Stimulated activated CD4-positive, alpha-beta T cell treated with anti-CD3 and anti-CD28 coated beads, Interleukin-12 subunit alpha, Interleukin-12 subunit beta, amount 100 ng/mL, for 4 hours (primary cell): ENCODE measurements at regions not wholly inside any gene's neighbourhood (a gene's known extent, or its start where the extent isn't known, plus 50 kb on each side); places are given as distances from the start of the nearest gene placed in this dataset.

Experiments
- DNase-seq: peaks from one replicate; pipeline ENCODE4 v3.0.0-alpha.2; 2020

DNA sequence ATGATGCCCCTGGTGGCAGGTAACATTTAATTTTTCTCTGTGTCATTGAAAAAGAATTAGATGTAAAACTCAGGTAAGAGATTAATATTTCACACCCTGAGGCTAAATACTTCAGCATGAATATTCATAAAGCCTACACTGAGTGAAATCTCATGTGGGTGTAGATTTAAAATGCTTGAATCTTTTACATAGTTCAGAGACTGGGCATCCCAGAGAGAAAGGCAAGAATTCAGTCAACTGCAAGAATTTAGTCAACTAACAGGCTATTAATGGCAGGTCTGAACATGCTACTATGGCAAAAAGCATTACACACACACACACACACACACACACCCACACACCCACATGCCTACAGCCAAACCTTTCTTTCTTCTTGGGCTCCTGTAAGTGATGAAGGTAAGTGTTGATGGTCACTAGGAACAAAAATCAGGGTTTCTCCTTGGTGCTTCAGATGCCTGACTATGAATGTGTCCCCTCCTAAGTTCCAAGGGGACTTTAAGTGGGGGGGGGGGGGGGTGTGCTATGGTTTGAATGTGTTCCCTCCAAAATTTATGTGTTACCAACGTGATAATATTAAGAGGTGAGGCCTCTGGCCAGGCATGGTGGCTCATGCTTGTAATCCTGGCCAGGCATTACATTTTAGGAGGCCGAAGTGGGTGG lies 63.7 kb upstream of the PSMD7 start:
- no peak for DNase-seq

DNA sequence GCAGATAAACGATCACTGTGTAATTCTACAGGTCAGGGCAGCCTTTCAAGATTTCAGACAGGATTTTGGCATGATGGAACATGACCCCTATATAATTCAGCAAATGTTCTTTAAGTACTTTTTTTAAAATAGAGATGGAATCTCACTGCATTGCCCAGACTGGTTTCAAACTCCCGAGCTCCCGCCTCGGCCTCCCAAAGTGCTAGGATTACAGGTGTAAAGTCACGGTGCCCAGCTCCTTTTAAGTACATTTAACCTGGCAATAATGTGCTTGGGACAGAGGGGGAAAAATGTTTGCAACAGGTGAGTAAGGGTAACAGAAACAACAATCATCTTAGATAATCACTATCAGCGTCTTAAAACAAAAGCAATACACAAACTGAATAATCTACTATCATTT lies 66.5 kb upstream of the PSMD7 start:
- no peak for DNase-seq

DNA sequence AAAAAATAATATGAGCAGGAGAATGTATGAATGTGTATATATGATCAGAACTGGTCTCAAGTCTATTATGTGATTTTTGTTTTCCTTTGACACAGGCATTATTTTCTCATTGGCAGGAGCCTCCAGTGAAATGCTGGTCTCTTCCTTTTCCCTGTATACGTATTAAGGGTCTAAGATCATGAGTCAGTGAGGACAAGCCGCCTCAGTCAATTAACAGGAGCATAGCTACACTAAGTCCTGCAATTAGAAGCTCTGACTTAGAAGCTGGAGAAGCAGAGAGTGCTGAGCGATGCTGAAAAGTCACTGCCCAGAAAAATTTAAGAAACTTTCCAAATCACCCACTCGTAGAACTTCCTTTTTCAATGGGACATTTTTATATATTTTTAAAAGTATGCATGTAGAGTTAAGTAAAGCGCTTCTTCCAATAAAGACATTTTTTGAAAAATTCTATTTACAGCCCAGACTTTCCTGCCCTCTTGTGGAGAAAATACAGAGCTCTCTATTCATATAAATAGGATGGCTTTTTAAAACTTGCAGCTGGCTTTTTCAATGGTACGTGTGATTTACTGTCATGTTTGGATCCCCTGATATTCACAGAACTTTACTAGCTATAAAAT lies 70.2 kb upstream of the PSMD7 start:
- DNase-seq = no peak

DNA sequence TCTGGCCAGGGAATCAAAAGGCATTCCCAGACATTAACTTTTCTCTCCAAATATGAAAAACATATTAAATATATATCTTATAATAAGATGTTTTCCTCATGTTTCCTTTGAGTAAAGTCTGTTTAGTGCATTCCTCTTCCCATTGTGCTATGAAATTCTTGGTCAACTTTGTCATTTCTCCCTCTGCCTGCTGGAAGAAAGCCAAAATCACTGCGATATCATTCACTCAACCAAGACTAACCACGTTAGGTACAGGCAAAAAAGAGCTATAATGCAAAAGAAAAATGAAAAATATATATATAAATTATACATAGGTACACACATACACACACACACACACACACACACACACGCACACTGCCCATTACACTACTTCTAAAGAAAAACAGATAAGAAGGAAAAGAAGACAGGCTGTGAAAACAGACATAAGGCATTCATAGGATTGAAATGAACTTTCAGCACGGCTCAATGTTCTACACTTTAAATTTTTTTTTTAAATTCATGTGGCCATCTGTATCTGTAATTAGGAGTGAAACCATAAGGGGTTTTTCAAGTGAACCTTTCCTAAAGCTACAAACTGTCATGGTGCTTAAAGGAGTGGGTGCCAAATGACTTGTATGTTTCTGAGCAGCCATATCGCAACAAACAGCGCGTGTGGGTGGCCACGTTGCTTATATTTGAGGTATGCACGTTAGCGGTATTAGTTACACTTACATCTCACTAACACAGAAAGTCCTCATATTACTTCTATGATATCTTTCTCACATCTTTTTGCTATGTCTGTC lies 71.6 kb upstream of the PSMD7 start:
- DNase-seq = no peak

DNA sequence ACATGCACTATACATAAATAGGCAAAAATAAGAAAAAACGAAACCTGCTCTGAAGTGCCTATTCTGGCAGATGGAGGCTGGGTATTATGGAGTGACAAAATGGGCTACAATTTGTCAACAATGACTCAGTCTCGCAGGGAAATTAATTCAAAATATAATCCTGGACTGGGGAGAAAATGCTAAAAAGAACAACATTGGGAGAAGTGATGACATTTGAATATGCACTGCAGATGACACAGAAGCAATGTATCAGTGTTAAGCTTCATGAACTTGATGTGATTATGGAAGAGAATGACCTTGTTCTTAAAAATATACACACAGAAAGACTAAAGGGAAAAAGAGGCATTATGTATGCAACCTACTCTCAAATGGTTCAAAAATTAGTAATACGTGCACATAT lies 74.8 kb upstream of the PSMD7 start:
- no peak for DNase-seq

DNA sequence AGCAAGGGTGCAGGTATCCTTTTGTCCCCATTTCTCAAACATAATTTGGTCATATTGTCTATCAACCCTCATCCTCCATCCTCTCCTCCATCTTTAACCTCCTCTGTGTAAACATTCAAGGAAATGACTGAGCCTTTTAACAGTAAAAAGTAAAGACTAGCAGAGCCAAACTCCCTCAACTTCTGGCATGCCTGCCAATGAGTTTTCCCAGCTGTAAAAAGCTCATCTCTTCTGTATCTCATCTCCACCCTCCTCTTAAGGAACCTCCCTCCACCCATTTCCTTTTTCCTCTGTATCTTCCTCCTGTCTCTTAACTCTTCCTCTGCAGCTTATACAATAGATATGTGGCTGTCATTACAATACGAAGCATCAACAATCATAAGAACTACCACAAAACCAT lies 76.9 kb upstream of the PSMD7 start:
- no peak for DNase-seq

DNA sequence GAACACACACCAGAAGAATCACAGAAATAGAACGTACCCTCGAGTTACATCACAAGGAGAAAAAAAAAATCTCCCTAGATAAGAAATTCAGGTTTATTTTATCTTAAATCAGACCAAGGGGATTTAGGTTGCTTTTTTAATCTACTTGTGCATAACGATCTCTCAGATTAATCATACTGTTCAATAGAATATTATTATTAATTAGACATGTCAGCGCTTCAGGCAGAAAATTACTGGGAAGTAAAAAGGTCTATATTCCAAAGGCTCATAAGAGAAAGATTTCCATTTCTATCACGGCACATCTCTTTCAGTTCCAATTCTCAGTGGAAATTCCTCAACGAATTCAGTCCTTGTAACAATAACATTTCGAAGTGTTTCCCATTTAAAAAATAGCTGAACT lies 77.7 kb upstream of the PSMD7 start:
- no peak for DNase-seq

DNA sequence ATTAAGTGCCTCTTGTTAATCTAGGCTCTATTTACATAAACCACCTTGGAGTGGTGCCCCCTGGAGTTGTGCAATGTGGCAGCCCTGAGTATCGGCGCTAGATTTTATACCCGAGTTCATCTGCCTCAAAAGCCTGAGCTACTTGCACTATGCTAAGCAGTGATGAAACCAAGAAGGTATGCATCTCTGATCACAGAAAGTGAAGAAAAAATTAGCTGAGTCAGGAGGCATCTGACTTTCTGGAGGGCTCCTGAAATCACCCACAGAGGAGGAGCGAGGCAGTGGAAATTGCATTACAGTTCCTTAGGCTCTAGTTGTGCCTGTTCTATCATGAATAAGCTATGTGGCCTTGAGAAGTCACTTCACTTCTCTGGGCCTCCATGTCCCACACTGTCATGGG lies 80.3 kb upstream of the PSMD7 start:
- no peak for DNase-seq

DNA sequence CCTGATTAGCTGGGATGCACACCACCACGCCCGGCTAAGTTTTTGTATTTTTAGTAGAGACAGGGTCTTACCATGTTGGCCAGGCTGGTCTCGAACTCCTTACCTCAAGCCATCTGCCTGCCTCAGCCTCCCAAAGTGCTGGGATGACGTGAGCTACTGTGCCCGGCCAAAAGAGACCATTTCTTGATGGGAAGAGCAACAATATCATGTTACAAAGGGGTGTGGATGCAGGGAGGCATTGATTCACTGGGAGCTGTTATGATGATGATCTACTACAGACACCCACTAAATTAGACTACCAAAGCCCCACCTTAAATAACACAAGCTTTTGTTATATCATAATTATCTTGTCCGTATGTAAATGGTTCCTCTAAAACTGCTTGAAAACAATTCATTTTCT lies 81.4 kb upstream of the PSMD7 start:
- DNase-seq = no peak

DNA sequence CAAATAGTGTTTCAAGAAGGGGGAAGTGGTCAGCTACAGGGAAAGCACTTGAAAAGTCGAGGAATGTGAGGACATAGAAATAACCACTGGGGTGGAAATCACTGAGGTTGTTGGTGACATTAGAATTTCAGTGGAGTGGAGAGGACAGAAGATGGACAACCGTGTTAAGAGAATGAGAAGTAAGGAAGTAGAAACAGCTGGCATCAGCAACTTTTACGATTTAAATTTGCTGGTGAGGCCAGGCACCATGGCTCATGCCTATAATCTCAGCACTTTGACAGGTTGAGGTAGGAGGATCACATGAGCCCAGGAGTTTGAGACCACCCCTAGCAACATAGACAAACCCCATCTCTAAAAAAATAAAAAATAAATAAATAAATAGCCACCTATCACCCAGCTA lies 83.2 kb upstream of the PSMD7 start:
- DNase-seq = no peak

DNA sequence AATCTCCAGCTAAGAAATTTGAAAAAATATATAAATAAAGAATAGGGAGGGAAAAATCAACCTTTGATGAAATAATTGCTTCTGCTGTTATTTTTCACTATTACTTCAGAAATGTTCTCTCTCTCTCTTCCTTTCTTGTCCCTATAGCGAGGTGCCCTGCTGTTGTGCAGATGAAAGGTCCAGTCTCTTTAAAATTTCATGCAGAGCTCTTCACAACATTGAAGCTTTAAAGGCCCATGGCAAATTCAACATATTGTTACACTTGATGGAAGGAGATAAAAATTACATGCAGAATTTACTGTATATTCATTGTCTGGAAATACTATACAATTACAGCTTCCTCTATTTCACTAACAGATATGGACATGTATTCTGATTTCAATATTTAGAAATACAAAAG lies 86.4 kb upstream of the PSMD7 start:
- no peak for DNase-seq

DNA sequence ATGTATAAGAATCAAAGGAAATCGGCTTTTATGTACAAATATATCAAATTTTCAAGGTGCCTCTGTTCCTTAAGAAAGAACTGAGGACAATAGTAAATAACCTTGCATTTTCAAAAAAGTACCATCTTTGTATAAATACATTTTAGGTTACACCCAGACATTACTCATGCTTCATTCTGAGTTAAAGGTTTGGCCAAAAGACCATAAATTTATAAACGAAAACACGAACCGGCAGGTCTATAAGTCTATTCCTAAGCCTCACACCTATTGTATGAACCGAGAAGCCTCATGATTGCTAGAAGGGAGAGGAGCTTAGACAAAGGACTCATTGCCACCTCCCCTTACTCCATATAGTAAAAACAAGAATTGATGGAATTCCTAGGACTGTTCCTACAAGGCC lies 94.6 kb upstream of the PSMD7 start:
- DNase-seq = no peak

DNA sequence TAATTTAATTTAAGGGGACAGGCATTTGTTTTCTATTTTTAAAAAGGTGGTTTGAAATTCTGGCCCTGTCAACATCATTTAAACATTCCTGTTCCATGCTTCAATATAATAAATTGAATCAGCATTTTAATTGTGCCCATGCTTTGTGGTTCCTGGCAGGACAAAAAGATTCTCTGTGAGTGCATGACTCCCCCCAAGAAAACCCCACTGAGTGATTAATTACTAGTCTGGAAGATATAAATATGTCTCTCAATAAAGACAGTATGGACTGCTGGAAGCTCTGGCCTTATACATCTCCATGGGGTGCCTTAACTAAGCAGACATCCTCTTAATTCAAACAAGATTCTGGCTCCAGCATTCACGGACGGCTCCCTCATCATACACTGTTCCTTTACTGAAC lies 95.0 kb upstream of the PSMD7 start:
- no peak for DNase-seq

DNA sequence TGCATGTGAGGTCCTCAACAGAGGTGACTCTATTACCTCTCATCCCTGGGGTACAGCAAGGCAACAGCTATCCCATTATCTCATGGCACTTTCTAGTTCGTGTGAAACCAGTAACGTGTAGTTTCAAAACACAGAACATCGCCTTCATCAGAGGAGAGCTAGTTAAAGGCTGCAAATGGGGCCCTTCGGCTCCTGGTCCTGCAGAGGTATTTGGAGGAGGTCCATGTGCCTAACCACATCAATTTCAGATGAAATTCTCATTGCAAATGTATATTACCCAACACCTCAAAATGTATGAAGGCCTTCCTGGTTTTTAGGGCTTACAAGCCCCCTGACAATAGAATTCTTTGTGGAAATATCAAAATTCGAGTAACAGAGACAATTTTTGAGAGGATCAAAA lies 95.7 kb upstream of the PSMD7 start:
- DNase-seq = no peak

DNA sequence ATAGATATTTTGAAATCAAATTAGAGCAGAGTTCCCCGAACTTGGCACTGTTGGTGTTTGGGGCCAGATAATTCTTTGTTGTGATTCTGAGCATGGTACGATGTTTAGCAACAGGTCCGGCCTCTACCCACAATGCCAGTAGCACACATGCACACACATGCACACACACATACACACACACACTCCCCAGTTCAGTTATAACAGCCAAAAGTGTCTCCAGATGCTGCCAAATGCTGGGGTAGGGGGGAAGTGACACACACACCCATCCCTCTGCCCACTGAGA lies 96.8 kb upstream of the PSMD7 start:
- no peak for DNase-seq

DNA sequence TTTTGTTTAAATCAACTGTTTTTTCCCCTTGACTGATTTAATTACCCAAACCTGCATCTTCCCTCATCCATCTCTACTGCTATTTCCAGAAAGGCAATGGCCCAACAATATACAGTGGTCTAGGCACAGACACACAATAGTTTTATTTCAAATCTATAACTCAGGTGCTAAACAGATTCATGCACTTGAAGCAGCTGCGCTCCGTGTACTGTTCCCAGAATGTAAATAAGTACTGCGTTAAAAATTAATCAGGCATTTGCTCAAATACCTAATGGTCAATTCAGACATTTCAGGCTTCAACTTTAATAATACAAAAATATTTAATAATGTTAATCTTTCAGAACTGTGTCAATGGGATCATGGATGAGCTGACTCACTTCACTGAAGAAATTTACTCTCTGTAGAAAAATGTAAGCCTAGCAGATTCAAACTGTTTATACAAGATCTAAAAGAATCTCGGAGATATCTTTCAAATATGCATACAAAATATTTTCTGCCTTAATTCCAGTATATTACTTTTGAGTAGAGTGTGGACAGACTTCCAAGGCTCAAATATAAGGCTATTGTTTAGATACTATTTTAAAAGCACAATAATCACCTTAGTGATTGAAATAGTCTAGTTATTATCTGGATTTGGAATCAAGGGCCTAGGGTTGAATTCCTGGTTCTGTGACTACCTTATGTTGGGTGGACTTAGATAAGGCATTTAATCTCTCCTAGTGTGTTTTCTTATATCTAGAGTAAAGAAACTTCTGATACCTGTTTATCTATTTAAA lies 97.4 kb upstream of the PSMD7 start:
- DNase-seq = no peak

DNA sequence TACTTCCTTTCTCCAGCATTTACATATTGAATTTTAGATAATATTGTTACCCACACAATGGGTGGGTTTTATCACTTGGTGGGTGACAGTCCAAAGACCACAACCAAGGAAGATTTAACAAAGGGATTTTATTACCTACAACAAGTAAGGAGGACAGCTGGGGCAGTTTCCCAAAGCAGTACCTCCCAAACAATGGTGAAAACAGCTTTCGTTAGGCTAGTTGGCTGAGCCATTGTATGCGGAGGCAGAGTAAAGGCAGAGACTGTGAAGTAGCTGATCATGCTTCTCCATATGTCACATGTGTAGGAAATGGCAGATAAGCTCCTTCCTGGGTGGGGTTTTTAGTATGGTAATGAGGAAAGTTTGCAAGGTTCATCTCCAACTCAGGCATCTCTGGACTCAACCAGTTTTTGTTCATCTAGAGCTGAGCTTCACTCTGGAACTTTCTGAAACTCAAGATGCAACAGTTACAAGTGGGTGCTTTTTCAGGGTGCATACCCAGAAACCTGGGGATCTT lies 104.3 kb upstream of the PSMD7 start:
- DNase-seq = no peak

DNA sequence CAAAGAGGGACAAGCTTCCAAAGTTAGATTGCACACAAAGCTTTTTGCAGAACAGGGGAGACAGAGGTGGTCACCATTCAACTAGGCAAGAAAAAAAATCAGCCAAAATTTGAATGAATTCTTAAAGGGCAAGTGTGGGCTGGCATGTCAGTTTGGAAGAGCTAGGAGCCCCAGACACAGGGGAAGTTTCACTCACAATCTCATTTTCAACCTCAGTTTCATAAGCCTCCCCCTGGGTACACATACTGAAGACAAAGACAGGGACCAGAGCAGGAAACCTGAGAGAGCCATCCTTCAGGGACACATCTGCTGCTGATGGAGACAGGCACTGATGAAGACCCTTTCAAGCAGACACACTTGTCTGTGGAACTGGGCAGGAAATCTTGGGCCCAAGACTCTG lies 106.3 kb upstream of the PSMD7 start:
- no peak for DNase-seq

DNA sequence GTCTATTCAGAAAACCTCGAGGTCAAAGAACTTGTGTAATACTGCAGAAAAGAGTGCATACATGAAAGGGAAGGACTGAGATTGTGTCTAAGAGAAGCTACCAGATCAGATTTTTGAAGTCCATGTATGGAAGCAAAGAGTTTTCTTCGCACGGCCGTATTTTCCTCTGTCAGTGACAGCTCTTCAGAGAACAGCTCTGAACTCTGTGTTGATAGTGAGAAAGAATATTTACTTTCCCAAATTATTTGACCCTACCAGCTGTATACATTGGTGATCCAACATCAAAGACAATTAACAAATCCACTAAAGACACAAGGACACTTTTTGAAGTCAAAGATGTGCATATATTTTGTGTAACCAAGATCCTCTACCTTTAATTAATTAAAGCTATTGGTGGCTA lies 107.8 kb upstream of the PSMD7 start:
- no peak for DNase-seq

DNA sequence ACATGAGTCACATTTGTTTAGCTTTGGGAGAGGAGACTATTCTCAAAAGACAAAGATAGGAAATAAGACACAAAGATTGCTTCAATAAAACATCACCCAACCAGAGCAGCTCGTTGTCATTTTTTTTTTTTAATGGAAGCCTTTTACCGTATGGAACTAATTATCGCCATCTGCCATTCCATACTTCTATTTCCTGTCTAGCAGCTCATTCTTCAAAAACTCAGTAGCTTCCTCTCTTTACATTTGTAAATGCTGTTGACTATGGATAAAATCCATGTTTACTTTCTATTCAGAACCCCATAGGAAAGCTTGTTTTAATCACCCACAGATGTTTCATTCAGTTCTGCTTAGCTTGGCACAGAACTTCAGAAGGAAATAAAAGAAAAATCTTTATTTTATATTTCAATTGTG lies 110.0 kb upstream of the PSMD7 start:
- no peak for DNase-seq

DNA sequence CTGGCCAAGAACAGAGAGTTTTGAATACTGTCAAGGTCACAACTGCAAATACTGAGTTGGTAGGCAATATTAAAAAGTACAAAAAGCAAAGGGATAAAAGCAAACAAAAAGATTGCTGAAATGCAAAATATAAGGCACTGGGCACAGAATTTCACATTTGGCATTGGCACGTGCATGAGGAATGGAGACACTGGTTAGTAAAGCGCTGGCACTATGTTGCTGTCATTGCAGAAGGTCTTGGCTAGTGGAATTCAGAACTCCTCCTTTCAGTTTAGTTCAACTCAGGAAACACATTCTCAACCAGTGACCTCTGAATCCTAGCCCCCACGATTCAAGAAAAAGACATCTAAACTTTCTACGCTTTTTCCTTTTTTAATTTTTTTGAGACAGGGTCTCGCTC lies 111.8 kb upstream of the PSMD7 start:
- DNase-seq = no peak

DNA sequence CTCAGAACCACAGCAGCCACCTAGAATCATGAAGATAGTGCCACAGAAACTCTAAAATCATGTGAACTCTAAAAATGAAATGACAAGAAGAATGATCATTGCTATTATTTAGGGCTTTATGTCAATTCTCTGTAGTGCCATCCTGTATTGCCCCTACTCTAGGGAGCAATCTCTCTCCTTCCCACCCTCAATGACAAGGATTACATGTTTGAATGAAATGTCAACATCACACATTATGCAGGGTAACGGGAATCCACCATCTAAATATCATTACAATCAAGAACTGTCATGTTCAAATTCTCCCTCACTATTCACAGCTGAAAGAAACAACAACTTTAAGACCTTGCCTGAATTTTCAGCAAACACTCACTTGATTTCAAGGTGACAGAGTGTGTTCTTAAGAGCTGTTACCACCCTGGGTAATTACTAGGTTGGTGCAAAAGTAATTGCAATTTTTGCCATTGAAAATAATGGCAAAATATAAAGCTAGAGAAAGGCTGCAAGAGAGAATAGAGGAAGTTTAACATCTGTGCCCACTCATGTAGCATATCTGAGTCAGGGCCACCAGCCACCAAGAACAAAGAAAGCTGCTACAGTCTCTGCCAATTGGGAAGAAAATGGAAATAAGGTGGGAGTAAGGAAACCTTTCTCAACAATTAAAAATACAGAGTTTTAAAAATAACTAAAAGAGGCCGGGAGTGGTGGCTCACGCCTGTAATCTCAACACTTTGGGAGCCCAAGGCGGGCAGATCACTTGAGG lies 112.8 kb upstream of the PSMD7 start:
- DNase-seq = no peak
